HEK293 (cell line): ENCODE measurements at regions not wholly inside any gene's neighbourhood (a gene's known extent, or its start where the extent isn't known, plus 50 kb on each side); places are given as distances from the start of the nearest gene placed in this dataset.

ENCODE experiments used
- CTCF ChIP-seq: fragments of 450-650 bp; formaldehyde crosslinking; IDR thresholded peaks from 2 replicates; pipeline ENCODE4 v1.5.1; 2016; ENCODE audit warnings: missing biosample characterization, missing genetic modification characterization
- KLF7 ChIP-seq: fragments of 450-650 bp; formaldehyde crosslinking; IDR thresholded peaks from 2 replicates; pipeline ENCODE4 v1.5.1; 2016; ENCODE audit warnings: missing biosample characterization, missing genetic modification characterization, borderline replicate concordance
- REST ChIP-seq: fragments of 450-650 bp; formaldehyde crosslinking; IDR thresholded peaks from 2 replicates; pipeline ENCODE4 v1.5.1; 2016; ENCODE audit warnings: missing biosample characterization, missing genetic modification characterization
- ZNF23 ChIP-seq: fragments of 450-650 bp; formaldehyde crosslinking; IDR thresholded peaks from 2 replicates; pipeline ENCODE4 v1.5.1; 2016; ENCODE audit warnings: missing biosample characterization, missing genetic modification characterization, borderline replicate concordance
- ZNF354C ChIP-seq: fragments of 450-650 bp; formaldehyde crosslinking; IDR thresholded peaks from 2 replicates; pipeline ENCODE4 v1.5.1; 2016; ENCODE audit warnings: missing biosample characterization, missing genetic modification characterization, low read depth, borderline replicate concordance

GRCh38 chr5:87125766-87126165, 141.9 kb upstream of the RASA1 start:
- no peak for TF ChIP-seq ZNF354C (tag by site-specific recombination)
- no peak for TF ChIP-seq ZNF23 (tag by site-specific recombination)
- TF ChIP-seq CTCF = no peak
- TF ChIP-seq REST (tag by site-specific recombination) = no peak
- no peak for TF ChIP-seq KLF7
